Sigmoid colon (tissue), 4 donors: ENCODE measurements at regions not wholly inside any gene's neighbourhood (a gene's known extent, or its start where the extent isn't known, plus 50 kb on each side); places are given as distances from the start of the nearest gene placed in this dataset.

Source experiments
- POLR2A ChIP-seq, 2 donors: fragments of 450-650 bp; IDR thresholded peaks; one replicate each; pipeline ENCODE4 v1.6.1; 2016; ENCODE audit warnings: antibody characterized with exemption in 2 of 2, mild to moderate bottlenecking in 2 of 2, moderate library complexity in 2 of 2
- POLR2AphosphoS5 ChIP-seq, 4 donors: sonication (generic); formaldehyde crosslinking; IDR thresholded peaks; one replicate each; pipeline ENCODE4 v1.6.1; 2017; ENCODE audit warnings: antibody characterized with exemption in 4 of 4

DNA sequence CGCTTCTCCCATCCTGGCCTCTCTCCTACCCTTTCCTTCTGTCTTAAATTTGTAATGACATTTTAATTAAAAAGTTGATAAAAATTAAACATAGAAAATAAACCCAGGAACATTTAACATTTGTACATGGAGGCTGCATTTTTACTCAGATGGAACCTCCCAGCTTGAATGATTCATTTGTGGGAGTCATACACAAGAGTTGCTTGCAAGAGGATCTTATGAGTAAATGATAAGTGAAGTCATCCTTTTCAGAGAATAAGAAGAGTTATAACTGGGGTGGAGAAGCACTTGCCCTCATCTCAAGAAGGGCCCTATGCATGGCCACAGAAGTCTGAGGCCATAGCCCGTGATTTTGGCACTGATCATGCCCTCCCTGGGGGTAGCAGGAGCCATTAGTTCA is 482.9 kb upstream of the BOD1L1 start:
- TF ChIP-seq POLR2A (IDR thresholded peaks at IDR 0.05), result no peak
- no peak for TF ChIP-seq POLR2AphosphoS5 (IDR thresholded peaks at IDR 0.05)
